ENCODE measurements at regions not wholly inside any gene's neighbourhood (a gene's known extent, or its start where the extent isn't known, plus 50 kb on each side); places are given as distances from the start of the nearest gene placed in this dataset.
A peak's percentile ranks its signal among the peaks of the same experiment; 100 is the strongest.
"Not testable (repeated sequence)": the region's sequence is repeated elsewhere in the genome, so short reads cannot be mapped to it uniquely, and the experiment has no call there.

DNA sequence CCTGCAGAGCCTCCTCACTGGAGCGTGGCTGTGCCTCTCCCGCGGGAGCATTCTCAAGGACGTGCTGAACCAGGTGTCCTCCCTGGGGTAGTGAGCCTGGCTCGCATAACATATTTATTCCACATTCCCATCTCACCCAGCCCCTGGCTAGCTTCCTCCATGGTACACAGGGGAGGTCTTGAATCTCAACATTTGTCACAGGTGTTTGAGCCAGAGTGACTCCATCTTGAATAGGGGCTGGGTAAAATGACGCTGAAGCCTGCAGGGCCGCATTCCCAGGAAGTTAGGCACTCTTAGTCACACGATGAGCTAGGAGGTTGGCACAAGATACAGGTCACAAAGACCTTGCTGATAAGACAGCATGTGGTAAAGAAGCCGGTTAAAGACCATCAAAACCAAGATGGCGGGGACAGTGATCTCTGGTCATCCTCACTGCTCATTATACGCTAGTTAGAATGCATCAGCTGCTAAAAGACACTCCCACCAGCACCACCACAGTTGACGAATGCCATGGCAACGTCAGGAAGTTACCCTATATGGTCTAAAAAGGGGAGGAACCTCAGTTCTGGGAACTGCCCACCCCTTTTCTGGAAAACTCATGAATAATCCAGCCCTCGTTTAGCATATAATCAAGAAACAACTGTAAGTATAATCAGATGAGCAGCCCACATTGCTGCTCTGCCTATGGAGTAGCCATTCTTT, 273.8 kb upstream of the IRX4 start:
- peaks cover 35% of the 10 kb centered on the region for H3K4me1 Mint-ChIP-seq
- TF ChIP-seq, protein P1, sequence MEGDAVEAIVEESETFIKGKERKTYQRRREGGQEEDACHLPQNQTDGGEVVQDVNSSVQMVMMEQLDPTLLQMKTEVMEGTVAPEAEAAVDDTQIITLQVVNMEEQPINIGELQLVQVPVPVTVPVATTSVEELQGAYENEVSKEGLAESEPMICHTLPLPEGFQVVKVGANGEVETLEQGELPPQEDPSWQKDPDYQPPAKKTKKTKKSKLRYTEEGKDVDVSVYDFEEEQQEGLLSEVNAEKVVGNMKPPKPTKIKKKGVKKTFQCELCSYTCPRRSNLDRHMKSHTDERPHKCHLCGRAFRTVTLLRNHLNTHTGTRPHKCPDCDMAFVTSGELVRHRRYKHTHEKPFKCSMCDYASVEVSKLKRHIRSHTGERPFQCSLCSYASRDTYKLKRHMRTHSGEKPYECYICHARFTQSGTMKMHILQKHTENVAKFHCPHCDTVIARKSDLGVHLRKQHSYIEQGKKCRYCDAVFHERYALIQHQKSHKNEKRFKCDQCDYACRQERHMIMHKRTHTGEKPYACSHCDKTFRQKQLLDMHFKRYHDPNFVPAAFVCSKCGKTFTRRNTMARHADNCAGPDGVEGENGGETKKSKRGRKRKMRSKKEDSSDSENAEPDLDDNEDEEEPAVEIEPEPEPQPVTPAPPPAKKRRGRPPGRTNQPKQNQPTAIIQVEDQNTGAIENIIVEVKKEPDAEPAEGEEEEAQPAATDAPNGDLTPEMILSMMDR (IDR thresholded peaks at IDR 0.05) = no peak
- no peak overlapping the region for H3K27ac Mint-ChIP-seq
- H3K9me3 Mint-ChIP-seq = no peaks in the 10 kb centered on the region
- H3K4me3 Mint-ChIP-seq = no peak overlapping the region
- H3K36me3 Mint-ChIP-seq (ENCODE audit: low read depth) = no peaks in the 10 kb centered on the region
- DNase-seq = no peak
- H3K27me3 Mint-ChIP-seq (ENCODE audit: low read depth, poor library complexity) = peaks cover 19% of the 10 kb centered on the region

GRCh38 chr5:2155556-2155955, 272.8 kb upstream of the IRX4 start:
- DNase-seq = no peak
- H3K4me1 Mint-ChIP-seq = peaks cover 37% of the 10 kb centered on the region
- TF ChIP-seq, protein P1 (IDR thresholded peaks at IDR 0.05) = no peak
- no peak overlapping the region for H3K27ac Mint-ChIP-seq
- H3K27me3 Mint-ChIP-seq (ENCODE audit: low read depth, poor library complexity) = peaks cover 17% of the 10 kb centered on the region
- H3K36me3 Mint-ChIP-seq (ENCODE audit: low read depth) = no peaks in the 10 kb centered on the region
- H3K9me3 Mint-ChIP-seq = no peaks in the 10 kb centered on the region
- no peak overlapping the region for H3K4me3 Mint-ChIP-seq

GRCh38 chr5:2153802-2154201, 271.1 kb upstream of the IRX4 start:
- DNase-seq = no peak
- H3K4me3 Mint-ChIP-seq = no peak overlapping the region

GRCh38 chr5:2153350-2153749, 270.6 kb upstream of the IRX4 start:
- Mint-ChIP-seq H3K36me3 (ENCODE audit: low read depth) (no peaks in the 10 kb centered on the region), H3K4me1 (peaks cover 39% of the 10 kb centered on the region), H3K27ac (no peak overlapping the region), H3K27me3 (ENCODE audit: low read depth, poor library complexity) (peaks cover 14% of the 10 kb centered on the region), H3K9me3 (no peaks in the 10 kb centered on the region), H3K4me3 (no peak overlapping the region)
- no peak for DNase-seq
- TF ChIP-seq, protein P1 (IDR thresholded peaks at IDR 0.05) = no peak

More at GRCh38 chr5:2153802-2154201, 271.1 kb upstream of the IRX4 start:
- H3K27ac Mint-ChIP-seq = no peak overlapping the region
- no peaks in the 10 kb centered on the region for H3K36me3 Mint-ChIP-seq (ENCODE audit: low read depth)
- H3K4me1 Mint-ChIP-seq = peaks cover 43% of the 10 kb centered on the region
- peaks cover 14% of the 10 kb centered on the region for H3K27me3 Mint-ChIP-seq (ENCODE audit: low read depth, poor library complexity)
- TF ChIP-seq, protein P1 (IDR thresholded peaks at IDR 0.05) = no peak
- H3K9me3 Mint-ChIP-seq = no peaks in the 10 kb centered on the region

GRCh38 chr5:2151301-2151888, 268.7 kb upstream of the IRX4 start:
- not testable (repeated sequence) for H3K4me3 Mint-ChIP-seq; H3K36me3 Mint-ChIP-seq (ENCODE audit: low read depth); H3K27ac Mint-ChIP-seq; H3K9me3 Mint-ChIP-seq
- TF ChIP-seq, protein P1 (IDR thresholded peaks at IDR 0.05) = peak; percentile 75
- Mint-ChIP-seq H3K27me3 (ENCODE audit: low read depth, poor library complexity) (peaks cover 14% of the 10 kb centered on the region), H3K4me1 (peaks cover 31% of the 10 kb centered on the region)
- peak; percentile 37 for DNase-seq

DNA sequence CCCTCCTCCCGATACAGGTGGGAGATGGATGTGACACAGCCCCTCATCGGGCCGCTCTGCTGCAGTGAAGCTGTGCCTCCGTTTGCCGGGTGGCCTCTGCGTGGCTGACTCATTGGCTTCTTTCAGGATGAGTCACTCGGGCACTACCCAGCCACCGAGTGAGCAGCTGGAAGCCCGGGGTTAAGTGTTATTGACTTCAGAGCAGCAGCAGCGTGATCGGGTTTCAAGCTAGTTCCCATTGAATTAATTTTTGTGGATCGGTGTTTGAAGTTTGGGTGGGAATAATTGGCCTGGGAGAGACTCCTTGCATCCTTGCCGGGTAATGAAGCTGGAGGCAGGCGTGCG, 266.4 kb upstream of the IRX4 start:
- Mint-ChIP-seq H3K36me3 (ENCODE audit: low read depth) (no peaks in the 10 kb centered on the region), H3K4me3 (no peak overlapping the region), H3K27ac (no peak overlapping the region), H3K27me3 (ENCODE audit: low read depth, poor library complexity) (peaks cover 10% of the 10 kb centered on the region), H3K4me1 (peaks cover 13% of the 10 kb centered on the region), H3K9me3 (peaks cover 6% of the 10 kb centered on the region)
- TF ChIP-seq, protein P1 (IDR thresholded peaks at IDR 0.05) = no peak
- no peak for DNase-seq
